ENCODE measurements at regions not wholly inside any gene's neighbourhood (a gene's known extent, or its start where the extent isn't known, plus 50 kb on each side); places are given as distances from the start of the nearest gene placed in this dataset.

DNA sequence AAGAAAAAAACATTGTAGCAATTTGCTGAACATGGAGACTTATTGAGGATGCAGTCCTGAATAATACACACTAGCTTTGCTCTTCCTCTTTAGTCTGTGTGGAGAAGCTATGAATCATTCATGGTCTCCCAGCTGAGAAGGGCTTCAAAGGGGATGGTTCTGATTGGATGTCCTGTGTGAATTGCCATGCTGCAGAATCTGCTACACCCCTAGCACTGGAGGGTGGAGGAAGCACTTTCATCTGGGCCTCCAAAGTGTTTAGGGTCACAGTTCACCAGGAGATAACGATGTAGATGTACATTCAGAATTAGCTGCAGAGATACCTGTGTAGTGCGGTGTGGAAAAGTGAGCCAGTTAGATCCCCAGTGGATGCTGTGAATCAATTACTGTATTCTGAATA lies 321.1 kb upstream of the EDNRB start:
- H3K36me3 ChIP-seq (ENCODE audit: control insufficient read depth, insufficient read depth, low read length), result no peaks in the 10 kb centered on the region
- DNase-seq (ENCODE audit: extremely low read depth, insufficient read length), result no peak
- H3K27me3 ChIP-seq (replicated peaks; ENCODE audit: control insufficient read depth, insufficient read depth, low read length), result no peaks in the 10 kb centered on the region
- no peak overlapping the region for H3K4me3 ChIP-seq (replicated peaks; ENCODE audit: low read depth, low read length)
- TF ChIP-seq, protein P1, sequence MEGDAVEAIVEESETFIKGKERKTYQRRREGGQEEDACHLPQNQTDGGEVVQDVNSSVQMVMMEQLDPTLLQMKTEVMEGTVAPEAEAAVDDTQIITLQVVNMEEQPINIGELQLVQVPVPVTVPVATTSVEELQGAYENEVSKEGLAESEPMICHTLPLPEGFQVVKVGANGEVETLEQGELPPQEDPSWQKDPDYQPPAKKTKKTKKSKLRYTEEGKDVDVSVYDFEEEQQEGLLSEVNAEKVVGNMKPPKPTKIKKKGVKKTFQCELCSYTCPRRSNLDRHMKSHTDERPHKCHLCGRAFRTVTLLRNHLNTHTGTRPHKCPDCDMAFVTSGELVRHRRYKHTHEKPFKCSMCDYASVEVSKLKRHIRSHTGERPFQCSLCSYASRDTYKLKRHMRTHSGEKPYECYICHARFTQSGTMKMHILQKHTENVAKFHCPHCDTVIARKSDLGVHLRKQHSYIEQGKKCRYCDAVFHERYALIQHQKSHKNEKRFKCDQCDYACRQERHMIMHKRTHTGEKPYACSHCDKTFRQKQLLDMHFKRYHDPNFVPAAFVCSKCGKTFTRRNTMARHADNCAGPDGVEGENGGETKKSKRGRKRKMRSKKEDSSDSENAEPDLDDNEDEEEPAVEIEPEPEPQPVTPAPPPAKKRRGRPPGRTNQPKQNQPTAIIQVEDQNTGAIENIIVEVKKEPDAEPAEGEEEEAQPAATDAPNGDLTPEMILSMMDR (IDR thresholded peaks at IDR 0.05; ENCODE audit: insufficient read depth, low read length, poor library complexity, severe bottlenecking), result no peak

DNA sequence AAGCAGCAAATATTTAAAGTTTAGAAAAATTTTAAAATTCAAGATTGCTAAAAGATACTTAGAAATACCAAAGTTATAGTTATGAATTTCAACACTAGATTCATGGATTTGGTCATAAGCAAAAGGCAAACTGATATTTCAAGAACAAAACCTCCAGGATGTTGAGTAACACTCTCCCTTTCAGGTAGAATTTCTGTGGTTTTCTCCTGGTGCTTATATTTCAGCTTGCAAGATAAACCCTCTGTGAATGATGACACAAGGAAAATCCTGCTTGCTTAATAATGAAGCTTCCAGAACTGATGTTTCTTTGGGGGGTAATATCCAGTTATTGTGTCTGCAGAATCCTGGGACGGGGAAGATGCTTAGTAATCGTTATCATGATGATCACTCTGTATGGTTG lies 320.3 kb upstream of the EDNRB start:
- no peak overlapping the region for H3K4me3 ChIP-seq (replicated peaks; ENCODE audit: low read depth, low read length)
- DNase-seq (ENCODE audit: extremely low read depth, insufficient read length), result no peak
- H3K27me3 ChIP-seq (replicated peaks; ENCODE audit: control insufficient read depth, insufficient read depth, low read length), result no peaks in the 10 kb centered on the region
- TF ChIP-seq, protein P1 (IDR thresholded peaks at IDR 0.05; ENCODE audit: insufficient read depth, low read length, poor library complexity, severe bottlenecking), result no peak
- no peaks in the 10 kb centered on the region for H3K36me3 ChIP-seq (ENCODE audit: control insufficient read depth, insufficient read depth, low read length)

DNA sequence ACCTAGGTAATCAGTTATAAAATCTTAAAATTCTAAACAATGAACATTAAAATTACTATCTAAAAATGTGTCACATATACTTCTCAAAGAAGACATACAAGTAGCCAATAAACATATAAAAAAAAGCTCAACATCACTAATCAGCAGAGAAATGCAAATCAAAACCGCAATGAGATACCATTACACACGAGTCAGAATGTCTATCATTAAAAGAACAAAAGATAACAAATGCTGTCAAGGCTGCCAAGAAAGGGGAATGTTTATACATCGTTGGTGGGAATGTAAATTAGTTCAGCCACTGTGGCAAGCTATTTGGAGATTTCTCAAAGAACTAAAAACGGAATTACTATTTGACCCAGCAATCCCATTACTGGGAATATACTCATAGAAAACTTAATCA lies 310.3 kb upstream of the EDNRB start:
- TF ChIP-seq, protein P1 (IDR thresholded peaks at IDR 0.05; ENCODE audit: insufficient read depth, low read length, poor library complexity, severe bottlenecking), result no peak
- DNase-seq (ENCODE audit: extremely low read depth, insufficient read length), result no peak
- Histone ChIP-seq H3K36me3 (ENCODE audit: control insufficient read depth, insufficient read depth, low read length) (no peaks in the 10 kb centered on the region), H3K27me3 (replicated peaks; ENCODE audit: control insufficient read depth, insufficient read depth, low read length) (no peaks in the 10 kb centered on the region), H3K4me3 (replicated peaks; ENCODE audit: low read depth, low read length) (no peak overlapping the region)

DNA sequence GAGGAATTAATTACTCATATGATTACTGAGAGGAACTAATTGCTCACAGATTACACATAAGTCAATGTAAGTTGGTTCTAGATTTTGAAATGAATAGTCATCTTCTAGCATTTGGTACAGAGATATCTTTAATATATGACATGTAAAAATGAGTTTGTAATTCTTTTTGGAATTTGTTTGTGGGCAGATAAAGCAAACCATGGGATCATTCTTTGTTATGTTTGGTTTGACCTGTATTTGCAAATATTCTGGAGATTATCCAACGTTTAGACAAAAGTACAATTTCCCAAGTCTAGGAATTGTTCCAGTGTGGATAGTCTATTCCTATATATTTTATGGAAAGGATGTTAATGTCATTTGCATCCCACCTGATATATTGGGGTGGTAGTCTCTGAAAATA lies 309.6 kb upstream of the EDNRB start:
- Histone ChIP-seq H3K4me3 (replicated peaks; ENCODE audit: low read depth, low read length) (no peak overlapping the region), H3K36me3 (ENCODE audit: control insufficient read depth, insufficient read depth, low read length) (no peaks in the 10 kb centered on the region), H3K27me3 (replicated peaks; ENCODE audit: control insufficient read depth, insufficient read depth, low read length) (no peaks in the 10 kb centered on the region)
- TF ChIP-seq, protein P1 (IDR thresholded peaks at IDR 0.05; ENCODE audit: insufficient read depth, low read length, poor library complexity, severe bottlenecking), result no peak
- DNase-seq (ENCODE audit: extremely low read depth, insufficient read length), result no peak

DNA sequence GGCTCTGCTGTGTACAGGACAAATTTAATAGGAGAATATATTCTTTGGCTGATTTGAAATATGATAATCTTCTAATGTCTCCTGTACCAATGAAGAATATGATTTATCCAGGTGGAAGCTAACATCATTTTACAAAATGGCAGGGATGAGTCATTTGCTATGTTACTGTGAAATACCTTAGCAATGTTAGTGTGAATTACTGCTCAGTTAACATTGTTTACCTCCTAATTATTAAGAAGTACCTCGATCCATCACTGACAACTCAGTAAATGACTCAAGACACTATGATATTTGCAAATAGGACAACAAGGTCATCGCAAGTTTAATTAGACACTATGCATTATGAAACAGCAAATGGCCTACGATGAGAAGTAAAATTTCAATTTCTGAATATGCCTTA lies 309.1 kb upstream of the EDNRB start:
- Histone ChIP-seq H3K27me3 (replicated peaks; ENCODE audit: control insufficient read depth, insufficient read depth, low read length) (no peaks in the 10 kb centered on the region), H3K36me3 (ENCODE audit: control insufficient read depth, insufficient read depth, low read length) (no peaks in the 10 kb centered on the region), H3K4me3 (replicated peaks; ENCODE audit: low read depth, low read length) (no peak overlapping the region)
- TF ChIP-seq, protein P1 (IDR thresholded peaks at IDR 0.05; ENCODE audit: insufficient read depth, low read length, poor library complexity, severe bottlenecking), result no peak
- no peak for DNase-seq (ENCODE audit: extremely low read depth, insufficient read length)

DNA sequence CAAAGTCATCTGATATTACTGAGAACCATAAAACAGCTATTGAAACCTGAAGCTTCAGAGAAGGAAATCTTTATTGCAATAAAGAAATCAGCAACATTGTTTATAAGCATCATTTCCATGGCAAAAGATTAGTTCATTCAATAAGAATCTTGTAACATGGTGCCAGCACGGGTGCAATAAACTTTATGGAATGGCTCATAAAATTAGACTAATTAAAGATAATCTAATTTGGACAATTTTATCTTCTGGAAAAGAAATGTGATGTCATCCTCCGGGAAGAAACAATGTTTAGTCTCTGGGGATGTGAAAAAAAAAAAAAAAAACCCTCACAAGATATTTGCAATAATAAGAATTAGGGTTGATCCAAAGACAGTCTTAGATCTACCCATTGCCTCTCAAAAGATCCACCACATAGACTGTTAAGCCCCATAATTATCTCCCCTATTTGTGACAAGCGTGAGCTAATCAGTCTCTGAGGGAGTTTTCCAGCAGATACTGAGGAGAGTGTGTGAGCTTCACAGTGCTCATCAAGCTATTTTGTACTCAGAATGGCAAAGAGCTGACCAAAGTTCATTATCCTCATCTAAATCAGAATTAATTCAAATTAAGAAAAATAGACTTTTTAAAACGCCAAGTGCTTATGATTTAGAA lies 297.0 kb upstream of the EDNRB start:
- H3K4me3 ChIP-seq (replicated peaks; ENCODE audit: low read depth, low read length), result no peak overlapping the region
- TF ChIP-seq, protein P1 (IDR thresholded peaks at IDR 0.05; ENCODE audit: insufficient read depth, low read length, poor library complexity, severe bottlenecking), result no peak
- no peak for DNase-seq (ENCODE audit: extremely low read depth, insufficient read length)
- H3K27me3 ChIP-seq (replicated peaks; ENCODE audit: control insufficient read depth, insufficient read depth, low read length), result no peaks in the 10 kb centered on the region
- no peaks in the 10 kb centered on the region for H3K36me3 ChIP-seq (ENCODE audit: control insufficient read depth, insufficient read depth, low read length)
